ENCODE measurements at regions not wholly inside any gene's neighbourhood (a gene's known extent, or its start where the extent isn't known, plus 50 kb on each side); places are given as distances from the start of the nearest gene placed in this dataset.

- TF ChIP-seq HDAC2 (IDR thresholded peaks at IDR 0.05), result 0 out of 2 replicates have a peak, but pooled peaks have one; percentile 32
- no peak for TF ChIP-seq ZBTB49 (CRISPR knock-in tag; IDR thresholded peaks at IDR 0.05; ENCODE audit: borderline replicate concordance)
- 0 out of 2 replicates have a peak, but pooled peaks have one; percentile 11 for TF ChIP-seq NCOR1 (IDR thresholded peaks at IDR 0.05)
- peak; percentile 49; the same call in 1 of the 2 replicates for TF ChIP-seq MYC (IDR thresholded peaks at IDR 0.05; ENCODE audit: low read depth, low read length)
- no peak for TF ChIP-seq MYC (CRISPR knock-in tag; IDR thresholded peaks at IDR 0.05; ENCODE audit: borderline replicate concordance, low read depth)
- peak; percentile 80 for TF ChIP-seq PKNOX1 (IDR thresholded peaks at IDR 0.05)
- TF ChIP-seq ZNF780A (CRISPR knock-in tag; IDR thresholded peaks at IDR 0.05), result no peak
- 0 out of 2 replicates have a peak, but pooled peaks have one; percentile 37 for TF ChIP-seq RNF2 (IDR thresholded peaks at IDR 0.05)
- no peak for TF ChIP-seq NUFIP1 (IDR thresholded peaks at IDR 0.05; ENCODE audit: partially characterized antibody)
- peak; percentile 80; the same call in 1 of the 2 replicates for TF ChIP-seq CTBP1 (IDR thresholded peaks at IDR 0.05; ENCODE audit: borderline replicate concordance)
- TF ChIP-seq TCF3 (CRISPR knock-in tag; IDR thresholded peaks at IDR 0.05), result peak; percentile 25; the same call in 1 of the 2 replicates
- peak; percentile 47; the same call in 1 of the 2 replicates for TF ChIP-seq ATF7 (IDR thresholded peaks at IDR 0.05)
- TF ChIP-seq EHMT2 (IDR thresholded peaks at IDR 0.05), result peak; percentile 20; the same call in 1 of the 2 replicates
- peak in 1 of 2 experiments; percentile 35; a peak in 1 of 4 replicates for TF ChIP-seq TBL1XR1 (IDR thresholded peaks at IDR 0.05; ENCODE audit: low read length in 2 of 2)
- peak; percentile 32; the same call in 1 of the 2 replicates for TF ChIP-seq CREM (IDR thresholded peaks at IDR 0.05; ENCODE audit: low read depth)
- TF ChIP-seq ZNF316 (IDR thresholded peaks at IDR 0.05), result peak; percentile 90
- TF ChIP-seq HSF4 (CRISPR knock-in tag; IDR thresholded peaks at IDR 0.05; ENCODE audit: borderline replicate concordance), result no peak
- TF ChIP-seq DPF2 (IDR thresholded peaks at IDR 0.05), result peak; percentile 89
- no peak for TF ChIP-seq RBM34 (IDR thresholded peaks at IDR 0.05; ENCODE audit: borderline replicate concordance, insufficient read depth, low read length)
- TF ChIP-seq C11orf30 (IDR thresholded peaks at IDR 0.05; ENCODE audit: low read depth), result peak; percentile 81
- TF ChIP-seq VEZF1 (CRISPR knock-in tag; IDR thresholded peaks at IDR 0.05), result peak; percentile 13; the same call in 1 of the 2 replicates
- TF ChIP-seq CEBPB (tag; IDR thresholded peaks at IDR 0.05), result no peak
- peak; percentile 37; the same call in 1 of the 2 replicates for TF ChIP-seq LEF1 (IDR thresholded peaks at IDR 0.05)
- TF ChIP-seq ZKSCAN1 (IDR thresholded peaks at IDR 0.05; ENCODE audit: low read depth, low read length), result no peak
- TF ChIP-seq ELF1 (tag; IDR thresholded peaks at IDR 0.05), result peak; percentile 39; the same call in 1 of the 2 replicates
- peak; percentile 60; the same call in 1 of the 2 replicates for TF ChIP-seq ZEB2 (IDR thresholded peaks at IDR 0.05)
- TF ChIP-seq IFI16 (CRISPR knock-in tag; IDR thresholded peaks at IDR 0.05), result no peak
- TF ChIP-seq RCOR1 (IDR thresholded peaks at IDR 0.05; ENCODE audit: borderline replicate concordance in 1 of 2, low read depth in 2 of 2, low read length in 2 of 2), result peak in 1 of 2 experiments; percentile 82; a peak in 1 of 4 replicates
- peak; percentile 44; the same call in 1 of the 2 replicates for TF ChIP-seq SOX6 (IDR thresholded peaks at IDR 0.05)
- TF ChIP-seq CBFA2T3 (IDR thresholded peaks at IDR 0.05), result peak; percentile 40; the same call in 1 of the 2 replicates
These were observed 197.6 kb upstream of the KLF3 start (continued) for GRCh38 chr4:38466401-38466800.

All from K562 (cell line).